Glutamatergic neuron (in vitro differentiated cells): ENCODE measurements at regions not wholly inside any gene's neighbourhood (a gene's known extent, or its start where the extent isn't known, plus 50 kb on each side); places are given as distances from the start of the nearest gene placed in this dataset.
"Not testable (repeated sequence)": the region's sequence is repeated elsewhere in the genome, so short reads cannot be mapped to it uniquely, and the experiment has no call there.

Experiments
- DNase-seq: peaks from one replicate; pipeline ENCODE4 v3.0.0; 2022
- H3K27ac Mint-ChIP-seq: one replicate; pipeline ENCODE4 v1.8.0; 2020; ENCODE audit warnings: mild to moderate bottlenecking, mixed read lengths, inconsistent platforms; ENCODE audit not compliant: unreplicated experiment
- H3K27me3 Mint-ChIP-seq: one replicate; pipeline ENCODE4 v1.8.0; 2020; ENCODE audit warnings: mild to moderate bottlenecking, moderate library complexity, mixed read lengths, inconsistent platforms; ENCODE audit not compliant: unreplicated experiment
- H3K36me3 Mint-ChIP-seq: one replicate; pipeline ENCODE4 v1.8.0; 2020; ENCODE audit warnings: mild to moderate bottlenecking, mixed read lengths, inconsistent platforms; ENCODE audit not compliant: unreplicated experiment
- H3K4me1 Mint-ChIP-seq: one replicate; pipeline ENCODE4 v1.8.0; 2020; ENCODE audit warnings: mild to moderate bottlenecking, low read depth, mixed read lengths, inconsistent platforms; ENCODE audit not compliant: unreplicated experiment
- H3K4me3 Mint-ChIP-seq: one replicate; pipeline ENCODE4 v1.8.0; 2020; ENCODE audit warnings: mild to moderate bottlenecking, mixed read lengths, inconsistent platforms; ENCODE audit not compliant: unreplicated experiment
- H3K9me3 Mint-ChIP-seq: one replicate; pipeline ENCODE4 v1.8.0; 2020; ENCODE audit warnings: mild to moderate bottlenecking, moderate library complexity, mixed read lengths, inconsistent platforms; ENCODE audit not compliant: unreplicated experiment
- CTCF ChIP-seq: fragments of 200-600 bp; sonication (generic); IDR thresholded peaks from one replicate; pipeline ENCODE4 v1.5.0; 2021; ENCODE audit not compliant: partially characterized antibody, unreplicated experiment

GRCh38 chr6:119734227-119734626, 384.7 kb upstream of the MAN1A1 start:
- Mint-ChIP-seq H3K4me1 (peaks cover 47% of the 10 kb centered on the region), H3K4me3 (no peak overlapping the region), H3K9me3 (no peaks in the 10 kb centered on the region), H3K27me3 (no peaks in the 10 kb centered on the region), H3K27ac (no peak overlapping the region), H3K36me3 (no peaks in the 10 kb centered on the region)
- DNase-seq: no peak
- no peak for TF ChIP-seq CTCF

- no peak overlapping the region for H3K4me3 Mint-ChIP-seq
- no peaks in the 10 kb centered on the region for H3K27me3 Mint-ChIP-seq
- H3K4me1 Mint-ChIP-seq: peaks cover 7% of the 10 kb centered on the region
- no peaks in the 10 kb centered on the region for H3K36me3 Mint-ChIP-seq
- TF ChIP-seq CTCF: no peak
- DNase-seq: no peak
- no peak overlapping the region for H3K27ac Mint-ChIP-seq
- no peaks in the 10 kb centered on the region for H3K9me3 Mint-ChIP-seq
Measured at GRCh38 chr6:119728935-119729334, 379.4 kb upstream of the MAN1A1 start.

- H3K27me3 Mint-ChIP-seq: no peaks in the 10 kb centered on the region
- no peak overlapping the region for H3K4me3 Mint-ChIP-seq
- H3K4me1 Mint-ChIP-seq: peaks cover 3% of the 10 kb centered on the region
- H3K36me3 Mint-ChIP-seq: no peaks in the 10 kb centered on the region
- DNase-seq: no peak
- no peak for TF ChIP-seq CTCF
- no peak overlapping the region for H3K27ac Mint-ChIP-seq
- no peaks in the 10 kb centered on the region for H3K9me3 Mint-ChIP-seq
Measured at GRCh38 chr6:119728220-119728750, 378.7 kb upstream of the MAN1A1 start.

GRCh38 chr6:119727504-119728219, 378.1 kb upstream of the MAN1A1 start:
- DNase-seq: no peak
- Mint-ChIP-seq H3K9me3 (no peaks in the 10 kb centered on the region), H3K4me1 (peaks cover 3% of the 10 kb centered on the region), H3K27me3 (no peaks in the 10 kb centered on the region), H3K36me3 (no peaks in the 10 kb centered on the region), H3K27ac (no peak overlapping the region), H3K4me3 (no peak overlapping the region)
- TF ChIP-seq CTCF: no peak

GRCh38 chr6:119726912-119727311, 377.4 kb upstream of the MAN1A1 start:
- not testable (repeated sequence) for H3K4me3 Mint-ChIP-seq, H3K27ac Mint-ChIP-seq, H3K27me3 Mint-ChIP-seq, H3K4me1 Mint-ChIP-seq, H3K36me3 Mint-ChIP-seq, H3K9me3 Mint-ChIP-seq, DNase-seq
